SK-N-SH (cell line): ENCODE measurements at regions not wholly inside any gene's neighbourhood (a gene's known extent, or its start where the extent isn't known, plus 50 kb on each side); places are given as distances from the start of the nearest gene placed in this dataset.

ENCODE experiments used
- CTCF ChIP-seq: fragments of 200-600 bp; sonication (generic); IDR thresholded peaks from 2 replicates; pipeline ENCODE4 v1.6.1; 2017; ENCODE audit warnings: antibody characterized with exemption, mild to moderate bottlenecking, moderate library complexity
- EZH2phosphoT487 ChIP-seq: fragments of 200-600 bp; sonication (generic); IDR thresholded peaks from 2 replicates; pipeline ENCODE4 v1.6.1; 2017; ENCODE audit warnings: low read depth, mixed run types, mild to moderate bottlenecking, antibody characterized with exemption, moderate library complexity, borderline replicate concordance
- FOSL2 ChIP-seq: IDR thresholded peaks from 2 replicates; pipeline ENCODE4 v1.4.0; 2012; ENCODE audit warnings: low read depth, mild to moderate bottlenecking, moderate library complexity, borderline replicate concordance
- FOXM1 ChIP-seq: IDR thresholded peaks from 2 replicates; pipeline ENCODE4 v1.4.0; 2012; ENCODE audit warnings: low read depth, mild to moderate bottlenecking
- GATA2 ChIP-seq: sonication (generic); formaldehyde crosslinking; IDR thresholded peaks from 2 replicates; pipeline ENCODE4 v1.5.0; 2020; ENCODE audit warnings: mild to moderate bottlenecking, missing genetic modification reagents
- IRF3 ChIP-seq: fragments of 150-350 bp; IDR thresholded peaks from 2 replicates; pipeline ENCODE4 v1.6.1; 2016; ENCODE audit warnings: mild to moderate bottlenecking, low read depth, low read length
- JUND ChIP-seq: IDR thresholded peaks from 2 replicates; pipeline ENCODE4 v1.4.0; 2012
- MEF2A ChIP-seq: IDR thresholded peaks from 2 replicates; pipeline ENCODE4 v1.4.0; 2012; ENCODE audit warnings: low read depth, borderline replicate concordance
- MXI1 ChIP-seq: IDR thresholded peaks from 2 replicates; pipeline ENCODE4 v1.6.1; 2012; ENCODE audit warnings: mild to moderate bottlenecking, low read depth, low read length, improper control_type of control experiment
- NFIC ChIP-seq: IDR thresholded peaks from 2 replicates; pipeline ENCODE4 v1.4.0; 2012; ENCODE audit warnings: borderline replicate concordance
- RAD21 ChIP-seq: IDR thresholded peaks from 2 replicates; pipeline ENCODE4 v1.6.1; 2012; ENCODE audit warnings: mild to moderate bottlenecking, low read length
- RCOR1 ChIP-seq: fragments of 150-350 bp; IDR thresholded peaks from 2 replicates; pipeline ENCODE4 v1.6.1; 2017; ENCODE audit warnings: antibody characterized with exemption, low read length
- REST ChIP-seq: IDR thresholded peaks from 2 replicates; pipeline ENCODE4 v1.6.1; 2012; ENCODE audit warnings: mild to moderate bottlenecking, low read depth, low read length, moderate library complexity
- RFX5 ChIP-seq: IDR thresholded peaks from 2 replicates; pipeline ENCODE4 v1.6.1; 2012; ENCODE audit warnings: mild to moderate bottlenecking, improper control_type of control experiment, low read length
- TAF1 ChIP-seq: IDR thresholded peaks from 2 replicates; pipeline ENCODE4 v1.6.1; 2012; ENCODE audit warnings: low read depth, mild to moderate bottlenecking, low read length, moderate library complexity, borderline replicate concordance
- USF2 ChIP-seq: fragments of 150-350 bp; IDR thresholded peaks from 2 replicates; pipeline ENCODE4 v1.6.1; 2017; ENCODE audit warnings: antibody characterized with exemption, low read length, low read depth, borderline replicate concordance
- ZBTB33 ChIP-seq: IDR thresholded peaks from 2 replicates; pipeline ENCODE4 v1.4.0; 2012; ENCODE audit warnings: low read depth, borderline replicate concordance

- TF ChIP-seq CTCF (no peak), ZBTB33 (no peak), JUND (peak; percentile 57), NFIC (peak; percentile 42), MXI1 (no peak), USF2 (no peak), MEF2A (peak; percentile 22; the same call in 1 of the 2 replicates), IRF3 (no peak), EZH2phosphoT487 (no peak), RFX5 (no peak), FOSL2 (peak; percentile 70), REST (no peak), GATA2 (CRISPR knock-in tag) (no peak), FOXM1 (no peak), RCOR1 (no peak), TAF1 (no peak), RAD21 (no peak)
Measured at GRCh38 chr2:144943986-144944385, 424.1 kb upstream of the ZEB2 start (continued).
